Lung (tissue), 11 donors: ENCODE measurements at regions not wholly inside any gene's neighbourhood (a gene's known extent, or its start where the extent isn't known, plus 50 kb on each side); places are given as distances from the start of the nearest gene placed in this dataset.

ENCODE experiments used
- ATAC-seq: fragments of 200-7000 bp; cut with Tn5 transposase; one replicate; pipeline ENCODE4 v1.9.1; 2020; ENCODE audit warnings: moderate number of reproducible peaks; ENCODE audit not compliant: insufficient read depth, low FRiP score
- DNase-seq, 3 donors: peaks; one replicate each; pipeline ENCODE4 v3.0.0-alpha.2; 2013 to 2017
- H3K27ac ChIP-seq, 2 donors: one replicate each; pipeline ENCODE4 v1.5.1; 2013; ENCODE audit warnings: mild to moderate bottlenecking in 2 of 2, moderate library complexity in 2 of 2, control low read depth in 1 of 2, inconsistent platforms in 1 of 2, low read depth in 1 of 2, low read length in 1 of 2
- H3K27me3 ChIP-seq, 3 donors: one replicate each; pipeline ENCODE4 v1.5.1; 2013; ENCODE audit warnings: low read length in 2 of 3; ENCODE audit not compliant: control insufficient read depth in 3 of 3, insufficient read depth in 3 of 3
- H3K36me3 ChIP-seq, 4 donors: one replicate each; pipeline ENCODE4 v1.5.1; 2013; ENCODE audit warnings: low read length in 4 of 4, mild to moderate bottlenecking in 1 of 4, moderate library complexity in 1 of 4; ENCODE audit not compliant: control insufficient read depth in 4 of 4, insufficient read depth in 4 of 4
- H3K4me1 ChIP-seq, 5 donors: one replicate each; pipeline ENCODE4 v1.5.1; 2013; ENCODE audit warnings: low read length in 5 of 5, mild to moderate bottlenecking in 2 of 5, moderate library complexity in 1 of 5; ENCODE audit not compliant: control insufficient read depth in 5 of 5, insufficient read depth in 5 of 5
- H3K4me3 ChIP-seq: one replicate; pipeline ENCODE4 v1.5.1; 2013; ENCODE audit warnings: mild to moderate bottlenecking, control low read depth, moderate library complexity
- H3K9ac ChIP-seq, 2 donors: one replicate each; pipeline ENCODE4 v1.5.1; 2013; ENCODE audit warnings: low read length in 2 of 2, control low read depth in 1 of 2; ENCODE audit not compliant: insufficient read depth in 1 of 2
- H3K9me3 ChIP-seq, 4 donors: one replicate each; pipeline ENCODE4 v1.5.1; 2013; ENCODE audit warnings: low read length in 3 of 4, mild to moderate bottlenecking in 1 of 4, moderate library complexity in 1 of 4; ENCODE audit not compliant: control insufficient read depth in 4 of 4, insufficient read depth in 3 of 4
- WGBS, 2 donors: extraction: QIAGEN DNeasy Blood & Tissue Kit; methylation state at CpG; one replicate each; pipeline ENCODE4 v1.1.7; 2013; 5-methylcytosine and 5-hydroxymethylcytosine counted together
- TF ChIP-seq, protein P1 (sequence below): IDR thresholded peaks from 2 replicates; pipeline ENCODE4 v1.5.1; 2012; ENCODE audit warnings: mild to moderate bottlenecking; ENCODE audit errors: control extremely low read depth, extremely low read depth
- donor health status: control.
- donor health status: control.
- donor health status: Bipolar disorder and iron deficiency.
- donor health status: healthy.
- donor health status: DM: yes; HTN: yes; CAD: no.

DNA sequence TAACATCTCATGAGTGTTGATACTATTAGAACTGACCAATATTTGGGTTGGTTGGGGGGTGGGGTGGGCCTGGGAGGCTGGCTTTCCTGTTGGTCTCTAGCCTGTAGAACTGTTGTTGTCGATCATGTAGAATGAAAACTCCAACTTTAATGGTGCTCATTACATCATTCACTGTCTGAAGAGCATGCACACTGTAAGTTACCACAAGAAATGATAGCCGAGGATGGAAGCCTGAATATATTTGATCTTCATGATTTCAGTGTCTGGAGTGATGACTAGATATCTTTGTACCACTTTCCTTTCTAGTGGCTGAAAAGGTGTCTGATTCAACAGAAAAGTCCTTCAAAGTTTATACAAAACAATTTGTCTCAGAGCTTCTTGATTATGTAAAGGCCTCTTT, 123.6 kb downstream of the XCL2 start:
- ATAC-seq (no peak), DNase-seq (no peak)
- Histone ChIP-seq H3K27ac (no peak overlapping the region), H3K36me3 (no peaks in the 10 kb centered on the region), H3K9me3 (no peaks in the 10 kb centered on the region), H3K9ac (no peak overlapping the region), H3K27me3 (no peaks in the 10 kb centered on the region), H3K4me1 (peaks cover 0 to 13% (median 0%) of the 10 kb centered on the region in 5 donors), H3K4me3 (no peak overlapping the region)
- TF ChIP-seq, protein P1, sequence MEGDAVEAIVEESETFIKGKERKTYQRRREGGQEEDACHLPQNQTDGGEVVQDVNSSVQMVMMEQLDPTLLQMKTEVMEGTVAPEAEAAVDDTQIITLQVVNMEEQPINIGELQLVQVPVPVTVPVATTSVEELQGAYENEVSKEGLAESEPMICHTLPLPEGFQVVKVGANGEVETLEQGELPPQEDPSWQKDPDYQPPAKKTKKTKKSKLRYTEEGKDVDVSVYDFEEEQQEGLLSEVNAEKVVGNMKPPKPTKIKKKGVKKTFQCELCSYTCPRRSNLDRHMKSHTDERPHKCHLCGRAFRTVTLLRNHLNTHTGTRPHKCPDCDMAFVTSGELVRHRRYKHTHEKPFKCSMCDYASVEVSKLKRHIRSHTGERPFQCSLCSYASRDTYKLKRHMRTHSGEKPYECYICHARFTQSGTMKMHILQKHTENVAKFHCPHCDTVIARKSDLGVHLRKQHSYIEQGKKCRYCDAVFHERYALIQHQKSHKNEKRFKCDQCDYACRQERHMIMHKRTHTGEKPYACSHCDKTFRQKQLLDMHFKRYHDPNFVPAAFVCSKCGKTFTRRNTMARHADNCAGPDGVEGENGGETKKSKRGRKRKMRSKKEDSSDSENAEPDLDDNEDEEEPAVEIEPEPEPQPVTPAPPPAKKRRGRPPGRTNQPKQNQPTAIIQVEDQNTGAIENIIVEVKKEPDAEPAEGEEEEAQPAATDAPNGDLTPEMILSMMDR = no peak
- WGBS, 2 donors = 80 to 90% methylated on average over 2 of the region's 2 CpGs

DNA sequence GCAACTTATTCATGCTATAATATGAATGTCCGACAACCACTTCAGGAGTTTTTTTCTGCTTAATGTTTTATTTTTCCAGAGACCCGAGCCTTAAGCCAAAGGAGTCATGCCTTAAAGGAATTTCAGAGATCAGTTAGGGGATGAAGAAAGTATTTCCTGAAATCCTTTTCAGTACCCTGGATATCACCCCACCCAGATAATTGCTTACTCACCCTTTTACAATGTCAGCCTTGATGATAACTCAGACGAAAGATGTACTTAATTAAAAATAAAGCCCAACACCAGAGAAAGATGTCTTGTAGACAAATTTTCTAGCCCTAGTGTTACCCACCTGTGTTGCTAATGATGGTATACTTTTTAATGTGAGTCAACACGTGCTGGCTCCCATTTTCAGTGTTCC, 124.1 kb downstream of the XCL2 start:
- no peak overlapping the region for H3K4me3 ChIP-seq
- no peak overlapping the region for H3K9ac ChIP-seq
- H3K27ac ChIP-seq = no peak overlapping the region
- H3K4me1 ChIP-seq = peaks cover 0 to 11% (median 3%) of the 10 kb centered on the region in 5 donors
- WGBS, 2 donors = 83 to 88% methylated on average over 4 of the region's 4 CpGs
- no peaks in the 10 kb centered on the region for H3K36me3 ChIP-seq
- DNase-seq (no peak), ATAC-seq (no peak)
- no peaks in the 10 kb centered on the region for H3K9me3 ChIP-seq
- H3K27me3 ChIP-seq = no peaks in the 10 kb centered on the region
- TF ChIP-seq, protein P1 = no peak

- H3K4me1 ChIP-seq = peaks cover 0 to 4% (median 0%) of the 10 kb centered on the region in 5 donors
- TF ChIP-seq, protein P1 = no peak
- no peaks in the 10 kb centered on the region for H3K9me3 ChIP-seq
- no peak overlapping the region for H3K4me3 ChIP-seq
- no peaks in the 10 kb centered on the region for H3K36me3 ChIP-seq
- no peaks in the 10 kb centered on the region for H3K27me3 ChIP-seq
- H3K27ac ChIP-seq = no peak overlapping the region
- no peak overlapping the region for H3K9ac ChIP-seq
- 86 to 98% methylated on average over 4 of the region's 4 CpGs for WGBS, 2 donors
- DNase-seq = no peak
- ATAC-seq = no peak
Observed at GRCh38 chr1:168416220-168416619, 127.6 kb downstream of the XCL2 start.

DNA sequence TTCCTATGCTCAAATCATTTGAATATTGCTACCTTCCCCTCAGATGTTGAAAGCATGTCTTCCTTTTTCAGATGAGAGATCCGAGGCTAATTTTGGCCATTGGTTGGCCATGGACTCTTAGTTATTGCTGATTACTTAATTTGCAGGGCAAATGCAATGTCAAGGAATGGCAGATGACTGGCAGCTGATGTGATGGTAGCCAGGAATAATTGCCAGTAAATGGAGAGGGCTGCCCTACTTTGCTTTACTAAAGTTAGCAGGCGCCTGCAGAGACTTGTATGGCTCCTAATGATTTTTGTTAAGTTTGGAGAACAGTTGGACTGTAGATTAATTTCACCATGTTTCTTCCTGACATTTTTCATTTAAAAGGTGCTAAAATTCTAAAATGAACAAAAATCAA, 128.9 kb downstream of the XCL2 start:
- 91 to 93% methylated on average over 2 of the region's 2 CpGs for WGBS, 2 donors
- Histone ChIP-seq H3K9ac (no peak overlapping the region), H3K4me1 (peaks cover 0 to 4% (median 0%) of the 10 kb centered on the region in 5 donors), H3K4me3 (no peak overlapping the region), H3K36me3 (no peaks in the 10 kb centered on the region), H3K27me3 (no peaks in the 10 kb centered on the region), H3K9me3 (no peaks in the 10 kb centered on the region), H3K27ac (no peak overlapping the region)
- ATAC-seq (no peak), DNase-seq (no peak)
- TF ChIP-seq, protein P1 = no peak
